ENCODE measurements at regions not wholly inside any gene's neighbourhood (a gene's known extent, or its start where the extent isn't known, plus 50 kb on each side); places are given as distances from the start of the nearest gene placed in this dataset.

DNA sequence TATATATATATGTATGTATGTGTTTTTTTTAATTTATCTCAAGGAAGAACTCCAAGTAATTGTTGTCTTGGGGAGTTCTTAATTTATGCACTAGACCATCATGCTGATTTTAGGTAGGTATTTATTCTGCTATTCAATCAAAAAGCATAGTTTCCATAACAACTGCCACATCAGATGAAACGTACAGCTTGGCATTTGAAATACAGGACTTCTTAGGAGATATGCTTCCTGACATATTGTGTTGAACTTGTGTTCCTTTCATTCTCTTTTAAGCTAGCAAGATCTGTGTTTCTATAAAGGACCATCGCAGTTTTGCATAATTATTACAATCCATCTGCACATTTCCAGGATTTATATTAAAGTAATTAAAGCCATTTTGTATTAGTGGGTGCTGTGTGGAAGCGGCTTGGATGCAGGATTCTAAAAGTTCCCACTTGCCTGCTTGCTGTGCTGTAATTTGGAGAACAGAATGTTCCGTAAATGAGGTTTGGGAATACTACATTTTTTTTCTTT is 343.5 kb upstream of the FANCL start:
- TF ChIP-seq, protein P1, sequence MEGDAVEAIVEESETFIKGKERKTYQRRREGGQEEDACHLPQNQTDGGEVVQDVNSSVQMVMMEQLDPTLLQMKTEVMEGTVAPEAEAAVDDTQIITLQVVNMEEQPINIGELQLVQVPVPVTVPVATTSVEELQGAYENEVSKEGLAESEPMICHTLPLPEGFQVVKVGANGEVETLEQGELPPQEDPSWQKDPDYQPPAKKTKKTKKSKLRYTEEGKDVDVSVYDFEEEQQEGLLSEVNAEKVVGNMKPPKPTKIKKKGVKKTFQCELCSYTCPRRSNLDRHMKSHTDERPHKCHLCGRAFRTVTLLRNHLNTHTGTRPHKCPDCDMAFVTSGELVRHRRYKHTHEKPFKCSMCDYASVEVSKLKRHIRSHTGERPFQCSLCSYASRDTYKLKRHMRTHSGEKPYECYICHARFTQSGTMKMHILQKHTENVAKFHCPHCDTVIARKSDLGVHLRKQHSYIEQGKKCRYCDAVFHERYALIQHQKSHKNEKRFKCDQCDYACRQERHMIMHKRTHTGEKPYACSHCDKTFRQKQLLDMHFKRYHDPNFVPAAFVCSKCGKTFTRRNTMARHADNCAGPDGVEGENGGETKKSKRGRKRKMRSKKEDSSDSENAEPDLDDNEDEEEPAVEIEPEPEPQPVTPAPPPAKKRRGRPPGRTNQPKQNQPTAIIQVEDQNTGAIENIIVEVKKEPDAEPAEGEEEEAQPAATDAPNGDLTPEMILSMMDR (IDR thresholded peaks at IDR 0.05): no peak
- intact Hi-C loops (cut with DNase I): no loop called here

DNA sequence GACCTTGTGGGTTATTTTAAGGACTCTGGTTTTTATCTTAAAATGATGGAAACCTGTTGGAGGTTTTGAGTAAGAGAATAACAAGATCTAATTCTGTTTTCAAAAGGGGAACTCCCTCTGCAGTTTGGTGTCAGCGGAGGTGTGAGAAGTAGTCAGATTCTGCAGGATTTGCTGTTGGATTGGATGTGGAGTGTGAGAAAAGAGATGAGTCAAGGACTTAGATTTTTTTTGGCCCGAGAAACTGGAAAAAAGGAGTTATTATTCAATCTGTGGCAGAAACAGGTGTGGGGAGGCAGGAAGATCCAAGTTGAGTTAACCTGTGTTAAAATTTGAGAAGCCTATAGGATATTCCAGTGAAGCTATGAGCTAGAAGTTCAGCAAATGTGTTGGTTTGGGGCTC is 337.2 kb upstream of the FANCL start:
- Histone ChIP-seq H3K27ac (no peak overlapping the region), H3K4me3 (no peak overlapping the region), H3K9me3 (no peaks in the 10 kb centered on the region), H3K36me3 (no peaks in the 10 kb centered on the region), H3K4me1 (no peaks in the 10 kb centered on the region), H3K27me3 (peaks cover 0 to 3% (median 0%) of the 10 kb centered on the region in 7 donors)
- DNase-seq (no peak), ATAC-seq (no peak)
- TF ChIP-seq, protein P1 (IDR thresholded peaks at IDR 0.05): no peak
- WGBS, 2 donors: 89 to 93% methylated on average over 2 of the region's 2 CpGs
- intact Hi-C loops (cut with DNase I): no loop called here

More for the DNA sequence above, 343.5 kb upstream of the FANCL start:
- DNase-seq: no peak
- ATAC-seq: no peak
- Histone ChIP-seq H3K27me3 (peaks cover 0 to 10% (median 0%) of the 10 kb centered on the region in 7 donors), H3K36me3 (no peaks in the 10 kb centered on the region), H3K4me3 (no peak overlapping the region), H3K9me3 (no peaks in the 10 kb centered on the region), H3K27ac (no peak overlapping the region), H3K4me1 (no peaks in the 10 kb centered on the region)
- 82 to 85% methylated on average over 4 of the region's 4 CpGs for WGBS, 2 donors

DNA sequence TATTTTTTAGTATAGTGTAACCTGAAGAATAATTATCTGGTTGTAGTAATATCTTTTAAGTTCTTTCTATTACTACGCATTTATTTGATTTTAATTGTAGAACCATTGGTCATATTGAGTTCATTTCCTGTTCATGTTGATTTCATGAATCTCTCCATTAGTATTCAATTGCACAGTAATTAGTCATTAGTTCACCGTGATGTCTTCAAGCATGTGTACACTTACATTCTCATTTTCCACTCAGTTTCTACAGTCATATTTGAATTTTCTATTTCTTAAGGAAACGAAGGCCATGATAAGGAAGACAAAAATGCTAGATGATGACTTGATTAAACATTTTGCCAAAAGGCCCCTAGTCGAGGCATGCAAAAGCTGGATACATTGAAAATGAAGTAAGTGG is 333.7 kb upstream of the FANCL start:
- WGBS, 2 donors: 81 to 82% methylated on average over 4 of the region's 4 CpGs
- no peak overlapping the region for H3K4me3 ChIP-seq
- no peak for ATAC-seq
- intact Hi-C loops (cut with DNase I): no loop called here
- TF ChIP-seq, protein P1 (IDR thresholded peaks at IDR 0.05): no peak
- no peak overlapping the region for H3K27ac ChIP-seq
- no peaks in the 10 kb centered on the region for H3K36me3 ChIP-seq
- no peaks in the 10 kb centered on the region for H3K9me3 ChIP-seq
- peaks cover 0 to 5% (median 0%) of the 10 kb centered on the region in 9 donors for H3K4me1 ChIP-seq
- peaks cover 0 to 3% (median 0%) of the 10 kb centered on the region in 7 donors for H3K27me3 ChIP-seq
- no peak for DNase-seq

DNA sequence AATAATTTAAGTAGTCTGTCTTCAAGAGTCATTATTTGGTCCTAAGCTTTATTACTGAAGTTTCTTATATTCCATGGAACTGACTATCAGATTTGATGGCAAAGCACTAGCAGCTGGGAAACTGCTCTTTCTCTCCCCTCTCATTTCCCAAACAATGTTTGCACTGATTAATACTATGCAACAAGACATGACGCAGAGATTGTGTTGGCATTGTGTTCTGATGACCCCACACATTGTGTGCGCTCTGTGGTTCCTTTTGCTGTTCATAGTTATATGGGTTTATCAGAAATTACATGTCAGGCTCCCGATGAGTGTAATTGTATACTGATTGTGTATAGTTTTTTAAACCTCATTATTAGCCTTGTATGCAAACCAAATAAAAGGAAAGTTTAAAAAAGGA is 331.6 kb upstream of the FANCL start:
- Histone ChIP-seq H3K27ac (no peak overlapping the region), H3K9me3 (no peaks in the 10 kb centered on the region)
- 84 to 85% methylated on average over 3 of the region's 3 CpGs for WGBS, 2 donors

More for the DNA sequence above, 331.6 kb upstream of the FANCL start:
- intact Hi-C loops (cut with DNase I): no loop called here
- Histone ChIP-seq H3K4me3 (no peak overlapping the region), H3K4me1 (peaks cover 0 to 5% (median 0%) of the 10 kb centered on the region in 9 donors), H3K27me3 (no peaks in the 10 kb centered on the region), H3K36me3 (no peaks in the 10 kb centered on the region)
- TF ChIP-seq, protein P1 (IDR thresholded peaks at IDR 0.05): no peak
- DNase-seq (no peak), ATAC-seq (no peak)

Data from heart right ventricle (tissue), 16 donors.